ENCODE measurements at regions not wholly inside any gene's neighbourhood (a gene's known extent, or its start where the extent isn't known, plus 50 kb on each side); places are given as distances from the start of the nearest gene placed in this dataset.

DNA sequence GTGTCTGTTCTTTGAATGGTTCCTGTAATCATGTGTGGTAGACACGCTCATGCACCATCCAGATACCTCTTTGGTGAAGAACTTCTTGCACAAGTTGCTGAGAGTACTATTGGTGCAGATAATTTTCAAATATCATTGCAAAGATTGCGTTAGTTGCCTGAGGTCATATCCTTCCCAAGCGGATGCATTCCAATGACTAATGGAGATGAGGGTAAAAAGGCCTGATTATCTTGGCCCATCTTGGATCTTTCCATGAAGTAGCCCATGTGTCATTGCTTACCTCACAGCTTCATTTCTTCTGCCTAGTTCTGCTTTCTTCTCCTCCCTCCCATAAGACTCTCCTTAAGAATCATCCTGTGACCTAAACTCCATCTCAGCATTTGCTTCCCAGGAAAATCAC is 384.9 kb upstream of the CNKSR2 start:
- TF ChIP-seq POLR2A (IDR thresholded peaks at IDR 0.05) (no peak), CTCF (IDR thresholded peaks at IDR 0.05) (no peak), POLR2AphosphoS5 (IDR thresholded peaks at IDR 0.05) (no peak)

Measured in sigmoid colon (tissue), 4 donors.